HG03196 (cell line): ENCODE measurements at regions not wholly inside any gene's neighbourhood (a gene's known extent, or its start where the extent isn't known, plus 50 kb on each side); places are given as distances from the start of the nearest gene placed in this dataset.

Experiments used
- ATAC-seq: cut with Tn5 transposase; IDR thresholded peaks from one replicate; pipeline ENCODE4 v1.9.1; 2021; ENCODE audit not compliant: unreplicated experiment

- ATAC-seq, result no peak
Measured at GRCh38 chr3:70805061-70805889, 492.8 kb upstream of the MDFIC2 start.

GRCh38 chr3:70803891-70804290, 491.5 kb upstream of the MDFIC2 start:
- no peak for ATAC-seq

- no peak for ATAC-seq
Measured at GRCh38 chr3:70803319-70803718, 490.9 kb upstream of the MDFIC2 start.

- ATAC-seq, result no peak
Measured at GRCh38 chr3:70800951-70801350, 488.5 kb upstream of the MDFIC2 start.

DNA sequence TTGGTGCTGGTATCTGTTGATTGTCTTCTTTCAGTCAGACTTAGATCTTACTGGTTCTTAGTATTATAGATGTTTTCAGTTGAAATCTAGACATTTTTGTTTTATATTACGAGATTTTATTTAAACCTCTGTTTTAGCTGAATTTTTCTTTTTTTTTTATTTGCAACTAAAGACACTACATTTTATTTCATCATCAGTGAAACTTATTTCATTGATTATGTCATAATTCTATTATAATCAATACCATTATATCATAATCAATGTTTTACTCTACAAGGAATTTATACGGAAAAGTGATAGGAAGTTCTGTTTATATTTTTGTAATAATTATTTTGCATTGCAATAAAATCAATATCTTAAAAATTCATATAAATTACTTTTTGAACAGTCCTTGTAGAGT, 477.4 kb upstream of the MDFIC2 start:
- no peak for ATAC-seq

- ATAC-seq, result no peak
Measured at GRCh38 chr3:70780790-70781189, 468.4 kb upstream of the MDFIC2 start.

GRCh38 chr3:70779296-70779695, 466.9 kb upstream of the MDFIC2 start:
- no peak for ATAC-seq

DNA sequence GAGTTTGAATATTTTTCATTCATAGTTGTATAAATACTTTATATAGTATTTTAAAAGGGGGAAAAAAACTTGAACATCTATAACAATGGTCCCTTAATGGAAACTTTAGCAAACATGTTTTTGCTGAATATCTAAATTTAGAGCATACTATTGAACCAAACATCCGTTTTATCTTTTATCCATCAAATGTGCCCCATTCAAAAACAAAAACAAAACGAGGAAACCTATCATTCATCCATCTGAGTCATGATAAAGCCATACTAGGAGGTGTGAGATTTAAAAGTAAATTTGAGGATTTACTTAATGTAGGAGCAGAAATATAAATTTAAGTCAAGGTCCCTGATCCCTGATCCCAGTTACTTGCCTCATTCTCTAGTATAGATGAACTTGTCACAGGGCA, 463.6 kb upstream of the MDFIC2 start:
- no peak for ATAC-seq

- ATAC-seq, result no peak
Measured at GRCh38 chr3:70775257-70775656, 462.8 kb upstream of the MDFIC2 start.

- no peak for ATAC-seq
Measured at GRCh38 chr3:70774641-70775040, 462.2 kb upstream of the MDFIC2 start.

- no peak for ATAC-seq
Measured at GRCh38 chr3:70771426-70772147, 459.1 kb upstream of the MDFIC2 start.

DNA sequence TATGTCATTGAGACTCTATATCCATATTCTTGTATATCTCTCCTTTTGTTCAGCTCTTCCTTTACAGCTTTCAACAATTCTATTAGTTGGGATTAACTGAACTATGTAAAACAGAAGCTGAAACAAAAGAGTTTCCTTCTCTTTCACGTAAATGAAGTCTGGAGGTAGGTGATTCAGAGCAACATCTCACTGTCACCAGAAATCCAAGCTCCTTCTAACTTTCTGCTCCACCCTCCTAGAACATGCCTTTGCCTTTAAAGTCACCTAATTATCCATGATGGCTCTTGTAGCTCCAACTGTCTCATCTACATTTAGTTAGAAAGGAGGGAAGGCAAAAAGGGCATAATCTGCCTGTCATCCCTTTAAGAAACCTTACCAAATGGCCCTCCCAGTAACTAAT, 458.2 kb upstream of the MDFIC2 start:
- ATAC-seq, result no peak

- no peak for ATAC-seq
Measured at GRCh38 chr3:70766301-70766700, 453.9 kb upstream of the MDFIC2 start.

DNA sequence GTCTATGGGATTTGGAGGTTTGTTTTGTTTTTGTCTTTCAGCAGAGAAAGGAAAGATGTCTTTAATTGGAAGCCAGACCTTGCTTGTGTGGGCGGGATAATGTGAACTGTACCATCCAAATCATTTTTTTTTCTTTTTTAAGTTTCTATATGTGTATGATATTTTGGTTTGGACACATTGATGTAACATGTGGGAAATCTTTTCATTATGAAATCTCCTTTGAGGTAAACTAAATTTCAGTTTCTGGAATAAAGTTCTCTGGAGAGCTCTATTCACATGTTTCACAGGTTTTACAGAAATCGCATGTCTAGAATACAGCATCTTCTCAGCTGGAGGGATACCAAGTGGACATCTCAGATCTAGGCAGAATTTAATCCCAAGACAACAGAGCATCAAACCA, 451.5 kb upstream of the MDFIC2 start:
- ATAC-seq, result no peak

- no peak for ATAC-seq
Measured at GRCh38 chr3:70757658-70758057, 445.2 kb upstream of the MDFIC2 start.

GRCh38 chr3:70755526-70755925, 443.1 kb upstream of the MDFIC2 start:
- ATAC-seq, result no peak

GRCh38 chr3:70754314-70754713, 441.9 kb upstream of the MDFIC2 start:
- ATAC-seq, result no peak

- ATAC-seq, result no peak
Measured at GRCh38 chr3:70753572-70753971, 441.1 kb upstream of the MDFIC2 start.

DNA sequence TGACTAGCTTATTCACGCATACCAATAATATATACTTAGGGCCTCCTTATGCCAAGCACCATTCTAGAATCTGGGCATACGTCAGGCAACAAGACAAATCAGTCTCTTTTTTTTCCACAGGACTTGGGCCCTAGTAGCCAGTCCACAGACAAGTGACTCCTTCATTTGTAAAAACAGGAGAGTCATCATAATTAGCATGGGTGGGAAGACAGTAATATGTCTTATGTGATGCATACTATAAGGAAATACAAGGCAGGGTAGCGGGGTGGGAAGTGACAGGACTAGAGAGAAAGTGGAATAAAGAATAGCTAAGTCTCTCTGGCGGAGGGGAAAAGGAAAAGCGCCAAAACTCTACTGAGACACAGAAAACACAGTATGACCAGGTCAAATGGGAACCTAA, 439.6 kb upstream of the MDFIC2 start:
- no peak for ATAC-seq

DNA sequence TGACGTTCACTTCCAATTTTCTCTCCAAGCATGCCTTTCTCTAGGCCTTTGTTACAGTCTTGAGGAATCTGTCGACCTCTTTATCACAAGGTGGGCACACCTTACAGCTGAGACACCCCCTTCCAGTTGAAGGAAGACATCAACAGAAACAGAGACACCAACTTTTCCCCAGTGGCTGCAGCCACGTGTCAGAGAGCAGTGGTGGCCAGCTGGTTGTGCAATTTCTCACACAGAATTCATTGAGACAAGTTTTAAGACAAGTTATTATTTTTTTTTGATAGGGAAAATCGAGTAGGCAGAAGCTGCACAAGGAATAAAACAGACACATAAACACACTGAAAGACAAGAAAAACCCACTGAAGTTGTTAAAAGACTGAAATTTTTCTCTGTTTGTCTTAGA, 436.7 kb upstream of the MDFIC2 start:
- ATAC-seq, result no peak

GRCh38 chr3:70748593-70748992, 436.2 kb upstream of the MDFIC2 start:
- no peak for ATAC-seq

GRCh38 chr3:70747847-70748246, 435.4 kb upstream of the MDFIC2 start:
- ATAC-seq, result no peak
